ENCODE measurements at regions not wholly inside any gene's neighbourhood (a gene's known extent, or its start where the extent isn't known, plus 50 kb on each side); places are given as distances from the start of the nearest gene placed in this dataset.

DNA sequence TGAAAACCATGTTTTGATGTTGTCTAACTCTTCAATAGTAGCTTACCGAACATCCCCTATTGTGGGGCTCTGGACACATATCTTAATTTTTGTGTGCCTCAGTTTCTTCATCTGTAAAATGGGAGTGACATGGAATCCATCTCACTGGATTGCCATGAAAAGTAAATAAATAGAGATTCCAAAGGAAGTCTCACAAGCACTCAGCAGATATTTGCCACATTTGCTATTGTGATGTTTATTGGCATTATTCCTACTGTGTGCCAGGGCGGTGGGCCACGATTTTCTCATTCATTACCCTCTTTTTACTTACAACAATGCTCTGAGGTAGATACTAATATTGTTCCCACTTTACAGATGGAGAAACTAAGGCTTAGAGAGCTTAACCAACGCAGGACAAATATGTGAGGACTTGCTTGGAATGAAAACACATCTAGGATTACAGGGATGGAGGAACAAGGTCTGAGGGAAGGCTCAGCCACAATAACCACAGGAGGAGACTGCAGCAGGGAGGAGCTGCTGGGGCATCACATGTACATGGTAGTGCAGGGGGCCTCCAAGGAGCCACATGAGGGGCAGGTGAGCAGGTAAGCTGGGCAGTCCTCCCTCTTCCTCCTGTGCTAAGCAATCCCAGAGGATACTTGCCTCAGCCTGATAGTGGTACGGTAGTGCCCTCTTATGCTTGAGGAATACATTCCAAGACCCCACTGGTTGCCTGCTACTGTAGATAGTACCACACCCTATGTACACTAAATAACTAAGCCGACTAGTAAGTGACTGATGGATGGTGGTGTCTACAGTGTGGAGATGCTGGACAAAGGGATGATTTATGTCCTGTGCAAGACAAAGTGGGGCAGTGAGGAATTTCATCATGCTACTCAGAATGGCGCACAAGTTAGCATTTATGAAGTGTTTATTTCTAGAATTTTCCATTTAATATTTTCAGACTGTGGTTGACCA, 176.9 kb downstream of the FOXA2 start (continued):
- peak; percentile 17; the same call in 1 of the 2 replicates for TF ChIP-seq CXXC5 (CRISPR knock-in tag; IDR thresholded peaks at IDR 0.05)
- no peak for TF ChIP-seq KLF6 (CRISPR knock-in tag; IDR thresholded peaks at IDR 0.05; ENCODE audit: borderline replicate concordance)
- no peak; the same call in 1 of the 2 replicates for TF ChIP-seq PBX2 (CRISPR knock-in tag; IDR thresholded peaks at IDR 0.05; ENCODE audit: low read depth)
- TF ChIP-seq PBX2 (tag; conservative IDR thresholded peaks at IDR 0.05; ENCODE audit: low read depth) = peak; percentile 97
- no peak for TF ChIP-seq NR4A1 (CRISPR knock-in tag; IDR thresholded peaks at IDR 0.05)
- TF ChIP-seq NR4A1 (tag; IDR thresholded peaks at IDR 0.05) = no peak
- TF ChIP-seq BRD9 (IDR thresholded peaks at IDR 0.05; ENCODE audit: low read depth, partially characterized antibody) = no peak
- TF ChIP-seq, protein P1, sequence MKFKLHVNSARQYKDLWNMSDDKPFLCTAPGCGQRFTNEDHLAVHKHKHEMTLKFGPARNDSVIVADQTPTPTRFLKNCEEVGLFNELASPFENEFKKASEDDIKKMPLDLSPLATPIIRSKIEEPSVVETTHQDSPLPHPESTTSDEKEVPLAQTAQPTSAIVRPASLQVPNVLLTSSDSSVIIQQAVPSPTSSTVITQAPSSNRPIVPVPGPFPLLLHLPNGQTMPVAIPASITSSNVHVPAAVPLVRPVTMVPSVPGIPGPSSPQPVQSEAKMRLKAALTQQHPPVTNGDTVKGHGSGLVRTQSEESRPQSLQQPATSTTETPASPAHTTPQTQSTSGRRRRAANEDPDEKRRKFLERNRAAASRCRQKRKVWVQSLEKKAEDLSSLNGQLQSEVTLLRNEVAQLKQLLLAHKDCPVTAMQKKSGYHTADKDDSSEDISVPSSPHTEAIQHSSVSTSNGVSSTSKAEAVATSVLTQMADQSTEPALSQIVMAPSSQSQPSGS (CRISPR knock-in tag; IDR thresholded peaks at IDR 0.05) = no peak
- peak; percentile 70; the same call in 1 of the 2 replicates for TF ChIP-seq ATF3 (IDR thresholded peaks at IDR 0.05)
- no peak for TF ChIP-seq ATF3 (CRISPR knock-in tag; conservative IDR thresholded peaks at IDR 0.05)
- no peak for TF ChIP-seq GTF3C2 (IDR thresholded peaks at IDR 0.05; ENCODE audit: borderline replicate concordance, extremely low read depth, insufficient read length)
- TF ChIP-seq JUNB (CRISPR knock-in tag; conservative IDR thresholded peaks at IDR 0.05) = no peak
- no peak for TF ChIP-seq E2F3 (CRISPR knock-in tag; IDR thresholded peaks at IDR 0.05)
- no peak for TF ChIP-seq GABPB2 (CRISPR knock-in tag; conservative IDR thresholded peaks at IDR 0.05)
- TF ChIP-seq TOE1 (IDR thresholded peaks at IDR 0.05; ENCODE audit: borderline replicate concordance) = no peak
- TF ChIP-seq TOE1 (CRISPR knock-in tag; IDR thresholded peaks at IDR 0.05; ENCODE audit: borderline replicate concordance, low read depth) = no peak
- no peak for TF ChIP-seq TRIM24 (IDR thresholded peaks at IDR 0.05)

Measured in K562 (cell line).